HFF-Myc (cell line): ENCODE measurements at regions not wholly inside any gene's neighbourhood (a gene's known extent, or its start where the extent isn't known, plus 50 kb on each side); places are given as distances from the start of the nearest gene placed in this dataset.

Experiments used
- DNase-seq: peaks from one replicate; pipeline ENCODE4 v3.0.0-alpha.2; 2011; ENCODE audit warnings: low read depth; ENCODE audit errors: extremely low read depth
- H3K4me3 ChIP-seq: replicated peaks from 2 replicates; pipeline ENCODE4 v1.5.1; 2011; ENCODE audit warnings: low read depth, mild to moderate bottlenecking, control low read depth, low read length
- CTCF ChIP-seq: IDR thresholded peaks from 2 replicates; pipeline ENCODE4 v1.5.1; 2012; ENCODE audit warnings: mild to moderate bottlenecking, low read depth, low read length, control low read depth; ENCODE audit errors: missing control alignments

GRCh38 chr13:28557725-28558520 is 63.0 kb upstream of the FLT1 start:
- no peak for TF ChIP-seq CTCF
- no peak overlapping the region for H3K4me3 ChIP-seq
- peak; percentile 89 for DNase-seq

GRCh38 chr13:28555096-28555495 is 60.2 kb upstream of the FLT1 start:
- no peak for DNase-seq
- no peak for TF ChIP-seq CTCF
- H3K4me3 ChIP-seq, result no peak overlapping the region

GRCh38 chr13:28553971-28554370 is 59.0 kb upstream of the FLT1 start:
- H3K4me3 ChIP-seq, result no peak overlapping the region
- no peak for DNase-seq
- TF ChIP-seq CTCF, result no peak

GRCh38 chr13:28552288-28552687 is 57.4 kb upstream of the FLT1 start:
- no peak for DNase-seq
- no peak for TF ChIP-seq CTCF
- no peak overlapping the region for H3K4me3 ChIP-seq

GRCh38 chr13:28551498-28551895 is 56.6 kb upstream of the FLT1 start:
- H3K4me3 ChIP-seq, result no peak overlapping the region
- DNase-seq, result no peak
- no peak for TF ChIP-seq CTCF

- H3K4me3 ChIP-seq, result no peak overlapping the region
- DNase-seq, result no peak
- TF ChIP-seq CTCF, result no peak
Observed at GRCh38 chr13:28550721-28551497, 56.0 kb upstream of the FLT1 start.

GRCh38 chr13:28550091-28550490 is 55.2 kb upstream of the FLT1 start:
- no peak overlapping the region for H3K4me3 ChIP-seq
- no peak for DNase-seq
- no peak for TF ChIP-seq CTCF
